Activated naive CD4-positive, alpha-beta T cell treated with Interleukin-2 at 50 U/mL for 16 hours (primary cell): ENCODE measurements at regions not wholly inside any gene's neighbourhood (a gene's known extent, or its start where the extent isn't known, plus 50 kb on each side); places are given as distances from the start of the nearest gene placed in this dataset.

Source experiments
- DNase-seq: peaks from one replicate; pipeline ENCODE4 v3.0.0-alpha.2; 2020

DNA sequence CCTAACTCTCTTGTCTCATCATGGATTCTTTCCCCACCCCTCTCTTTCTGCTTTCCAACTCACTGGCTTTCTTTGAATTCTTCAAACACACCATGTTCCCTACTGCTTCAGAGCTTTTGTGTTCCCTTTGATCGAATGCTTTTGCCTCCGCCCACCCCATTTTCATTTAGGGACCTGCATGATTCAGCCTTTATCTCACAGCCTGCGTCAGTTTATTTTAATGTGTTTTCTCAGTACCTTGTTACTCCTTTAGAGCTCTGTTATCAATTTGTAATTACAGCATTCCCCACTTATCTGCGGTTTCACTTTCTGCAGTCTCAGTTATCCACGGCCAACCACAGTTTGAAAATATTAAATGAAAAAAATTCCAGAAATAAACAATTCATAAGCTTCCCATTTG is 451.3 kb downstream of the METTL15 start:
- DNase-seq: no peak

DNA sequence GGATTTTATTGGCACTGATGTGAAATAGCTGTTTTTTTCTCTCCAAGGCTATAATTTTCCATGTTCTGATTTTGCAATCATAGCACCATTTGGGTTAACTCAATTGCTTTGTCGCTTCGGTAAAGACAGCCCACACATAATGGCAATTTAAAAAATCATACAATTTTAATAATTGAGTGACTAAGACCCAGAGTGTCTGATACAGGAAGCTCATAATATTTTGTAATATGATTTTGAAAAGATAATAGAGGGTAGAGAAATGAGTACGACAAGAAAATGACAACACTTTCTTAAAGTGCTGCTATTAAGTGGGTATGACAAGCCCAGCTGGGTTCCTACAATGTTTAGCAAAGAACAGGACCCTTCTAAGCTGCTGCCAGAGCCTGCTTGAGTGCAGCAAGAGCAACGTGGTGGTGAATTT is 439.1 kb downstream of the METTL15 start:
- no peak for DNase-seq

DNA sequence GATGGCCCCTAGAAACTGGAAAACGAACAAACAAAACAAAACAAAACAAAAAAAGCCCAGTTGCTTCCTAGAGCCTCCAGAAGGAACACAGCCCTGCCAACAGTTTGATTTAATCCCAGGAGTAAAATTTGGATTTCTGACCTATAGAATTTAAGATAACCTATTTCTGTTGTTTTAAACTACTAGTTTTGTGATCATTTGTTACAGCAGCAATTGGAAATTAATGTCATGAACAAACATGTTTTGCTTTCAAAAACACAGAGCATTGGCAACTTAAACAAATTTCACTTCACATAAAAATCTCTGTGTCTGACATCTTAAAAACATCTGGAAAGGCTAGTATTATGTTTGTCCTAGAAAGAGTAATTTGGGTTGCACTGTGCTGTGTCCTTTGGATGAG is 437.3 kb downstream of the METTL15 start:
- DNase-seq: no peak

DNA sequence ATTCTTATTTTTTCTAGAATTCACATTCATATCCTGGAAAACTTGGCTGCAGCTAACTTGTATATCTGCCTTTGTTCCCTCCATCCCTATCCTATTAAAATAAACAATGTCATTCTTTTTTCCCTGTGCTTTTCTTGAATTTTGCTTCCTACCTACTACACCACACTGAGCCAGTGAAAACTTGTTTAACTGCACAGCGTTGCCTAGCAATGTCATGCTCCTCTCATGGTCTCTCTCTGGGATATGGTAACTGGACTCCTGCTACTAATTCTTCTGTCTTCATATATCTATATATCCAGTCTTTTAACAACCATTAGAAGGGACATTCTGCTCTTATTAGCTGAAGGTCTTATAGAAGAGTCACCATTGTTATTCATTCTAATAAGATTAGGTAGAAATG is 434.4 kb downstream of the METTL15 start:
- no peak for DNase-seq

DNA sequence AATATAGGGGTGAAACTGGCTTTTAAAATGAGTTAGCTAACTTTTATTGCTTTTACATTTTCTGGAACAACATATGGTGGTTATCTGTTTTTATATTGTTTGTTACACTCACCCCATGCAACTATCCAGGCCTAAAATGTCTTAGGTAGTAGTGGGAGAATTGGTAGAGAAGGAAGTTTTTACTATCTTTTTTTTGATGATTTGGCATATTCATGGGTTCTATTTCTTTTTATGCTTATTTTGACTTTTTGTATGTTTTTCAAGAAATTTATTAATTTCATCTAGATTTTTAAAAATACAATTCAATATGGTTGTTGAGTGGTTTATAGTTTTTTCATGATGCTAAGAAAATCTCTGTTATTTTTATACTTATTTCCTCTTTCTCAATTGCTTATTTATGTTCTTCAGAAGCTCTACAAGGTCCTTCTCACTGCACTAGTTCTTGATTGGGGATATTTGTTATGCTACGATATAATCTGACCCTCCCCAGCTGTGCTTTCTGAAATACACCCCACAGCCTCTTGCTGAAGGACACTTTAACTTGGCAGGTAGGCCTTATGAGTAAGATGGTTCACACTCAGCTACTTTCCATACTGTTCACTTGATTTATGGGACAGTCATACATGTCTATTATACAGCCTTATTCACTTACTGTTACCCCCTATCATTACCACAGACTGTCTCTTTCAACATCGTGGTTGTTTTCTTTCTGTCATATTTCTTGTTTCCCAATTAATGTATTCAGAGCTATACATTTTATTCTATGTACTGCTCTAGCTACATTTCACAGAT is 431.2 kb downstream of the METTL15 start:
- DNase-seq: no peak

DNA sequence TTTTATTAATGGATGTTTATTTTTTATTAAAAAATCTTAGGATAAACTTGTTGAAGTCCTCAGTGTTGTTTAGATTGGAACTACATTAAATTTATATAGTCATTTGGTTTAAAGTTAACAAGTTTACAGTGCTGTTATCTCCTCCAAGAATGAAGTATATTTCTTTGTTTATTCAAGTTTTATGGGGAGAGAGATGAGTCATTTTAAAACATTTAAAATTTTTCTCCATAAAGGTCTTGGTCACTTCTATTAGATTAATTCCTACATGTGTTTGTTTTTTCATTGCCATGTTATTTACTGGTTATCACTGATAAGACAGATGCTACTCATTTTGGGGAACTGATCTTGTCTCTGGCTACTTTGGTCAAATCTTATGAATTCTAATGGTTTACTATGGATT is 429.6 kb downstream of the METTL15 start:
- no peak for DNase-seq

DNA sequence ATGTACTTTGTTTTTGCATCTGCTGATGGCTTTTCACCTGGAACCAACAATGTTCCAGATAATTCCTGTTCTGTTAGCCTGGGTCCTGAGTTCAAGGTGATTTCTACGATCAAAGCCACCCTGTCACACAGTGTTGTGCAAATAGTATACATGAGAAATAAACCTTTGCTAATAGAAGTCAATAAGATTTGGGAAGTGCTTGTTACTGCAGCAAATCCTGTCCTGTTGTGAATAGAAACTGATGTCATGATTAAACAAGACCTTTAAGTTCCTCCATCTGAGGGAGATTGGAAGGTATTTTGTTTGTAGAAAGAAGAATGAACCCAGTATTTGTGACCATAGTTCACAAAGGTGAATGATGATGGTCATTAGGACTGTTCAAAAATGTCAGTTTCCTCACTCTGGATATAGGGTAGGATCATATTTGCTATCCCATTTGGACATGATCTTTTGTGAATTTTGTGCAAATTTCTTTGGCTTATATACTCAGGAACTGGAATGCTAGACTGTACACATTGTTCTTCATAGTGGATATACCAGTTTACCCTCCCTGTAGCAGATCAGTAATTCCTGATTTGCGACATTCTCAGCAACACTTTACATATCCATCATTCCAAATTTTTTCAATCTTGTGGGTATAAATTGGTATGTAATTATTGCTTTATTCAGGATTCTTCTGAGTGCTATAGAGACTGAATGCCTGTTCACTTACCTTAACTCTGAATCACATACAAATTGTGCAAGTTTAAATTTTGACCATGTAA is 428.5 kb downstream of the METTL15 start:
- no peak for DNase-seq

DNA sequence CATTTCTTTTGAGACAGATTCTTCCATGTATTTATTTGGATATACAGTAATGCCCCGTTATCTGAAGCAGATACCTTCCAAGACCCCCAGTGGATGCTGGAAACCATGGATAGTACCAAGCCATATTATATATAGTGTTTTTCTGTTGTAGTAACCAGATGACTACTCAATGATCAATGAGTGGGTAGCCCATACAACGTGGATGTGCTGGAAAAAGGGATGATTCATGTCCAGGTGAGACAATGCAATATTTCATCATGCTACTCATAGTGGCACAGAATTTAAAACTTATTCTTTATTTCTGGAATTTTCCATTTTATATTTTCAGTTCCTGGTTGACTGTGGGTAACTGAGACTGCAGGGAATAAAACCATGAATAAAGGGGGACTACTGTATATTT is 427.5 kb downstream of the METTL15 start:
- no peak for DNase-seq

DNA sequence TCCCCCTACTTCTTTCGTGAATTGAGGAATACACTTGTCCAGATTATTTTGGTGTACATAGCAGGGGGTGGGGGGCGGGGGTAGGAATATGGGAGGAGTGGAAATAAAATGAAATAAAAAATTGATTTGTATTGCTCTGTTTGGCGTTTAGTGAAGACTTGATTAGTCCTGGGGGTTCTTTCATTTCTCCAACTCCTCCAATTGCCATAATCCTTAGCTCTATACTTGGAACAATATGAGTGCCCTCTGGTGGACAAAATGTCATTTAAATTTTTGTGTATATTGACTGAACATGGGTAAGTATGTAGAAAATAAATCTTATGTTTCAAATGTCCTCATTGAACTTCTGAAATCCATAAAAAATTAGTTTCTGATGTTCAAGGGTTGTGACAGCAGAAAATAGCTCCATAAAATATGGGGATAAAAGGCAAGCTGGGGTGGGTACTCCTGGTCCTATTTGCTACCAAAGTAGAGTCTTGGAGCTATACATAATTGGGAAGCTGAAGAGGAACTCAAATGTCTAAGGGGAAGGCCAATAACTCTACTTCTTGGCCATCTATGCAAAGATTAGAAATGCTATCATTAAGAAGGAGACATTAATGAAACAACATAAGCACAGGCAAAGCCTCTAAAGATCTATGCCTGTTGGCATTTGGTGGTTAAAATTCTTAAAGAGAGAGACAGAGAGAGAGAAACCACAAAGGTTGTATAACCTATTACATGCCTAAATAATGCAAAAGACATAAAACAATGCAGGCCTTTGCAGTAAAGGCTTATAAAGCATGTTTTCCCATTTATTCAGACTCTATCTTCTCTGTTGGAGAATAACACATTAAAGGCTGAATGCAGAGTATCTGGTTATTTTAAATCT is 421.6 kb downstream of the METTL15 start:
- DNase-seq: no peak

DNA sequence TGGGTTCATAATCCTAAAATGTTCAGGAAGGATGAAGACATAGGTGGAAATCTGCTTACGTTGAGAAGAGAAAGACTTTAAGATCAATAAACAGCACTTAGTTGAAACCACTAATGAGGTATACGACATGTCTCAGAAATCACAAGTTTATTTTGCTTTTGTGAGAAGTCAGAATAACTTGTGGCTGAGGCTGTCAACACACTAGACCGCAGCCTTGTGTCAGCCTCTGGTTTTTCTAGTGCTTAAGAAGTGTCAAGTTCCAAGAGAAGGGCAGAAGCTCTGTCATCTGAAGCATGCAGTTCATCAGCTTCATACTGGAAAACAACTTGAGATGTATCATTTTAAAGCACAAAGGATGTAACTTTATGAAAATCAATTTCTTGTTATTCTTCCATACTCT is 420.9 kb downstream of the METTL15 start:
- no peak for DNase-seq

DNA sequence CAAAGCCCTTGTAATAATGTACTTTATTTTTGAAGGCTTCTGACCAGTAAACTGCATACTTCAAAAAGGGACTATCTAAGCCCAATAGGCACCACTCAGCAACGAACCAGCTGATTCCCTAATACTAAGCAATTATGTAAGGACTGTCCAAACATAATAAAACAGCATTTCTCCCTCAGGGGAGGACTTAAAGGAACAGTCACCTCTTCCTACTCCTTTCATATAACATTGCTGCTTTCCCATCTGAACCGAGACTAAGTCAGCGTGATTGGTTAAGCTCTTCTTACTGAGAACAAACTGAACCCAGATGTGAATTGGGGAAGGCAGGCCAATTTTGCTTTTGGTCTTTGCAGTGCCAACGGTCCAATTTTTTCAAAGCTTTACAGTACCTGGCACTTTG is 420.0 kb downstream of the METTL15 start:
- no peak for DNase-seq

DNA sequence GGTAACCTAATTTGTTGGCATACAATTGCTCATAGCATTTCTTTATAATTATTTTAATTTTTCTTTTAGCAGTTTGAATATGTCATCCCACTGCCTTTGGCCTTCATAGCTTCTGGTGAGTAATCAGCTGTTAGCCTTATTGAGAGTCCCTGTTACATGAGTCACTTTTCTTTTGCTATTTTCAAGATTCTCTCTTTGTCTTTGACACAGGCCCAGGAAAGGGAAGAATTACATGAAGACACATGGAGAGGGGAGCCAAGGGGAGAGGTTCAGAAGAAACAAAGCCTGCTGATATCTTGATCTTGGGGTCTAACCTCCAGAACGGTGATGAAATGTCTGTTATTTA is 418.2 kb downstream of the METTL15 start:
- no peak for DNase-seq

DNA sequence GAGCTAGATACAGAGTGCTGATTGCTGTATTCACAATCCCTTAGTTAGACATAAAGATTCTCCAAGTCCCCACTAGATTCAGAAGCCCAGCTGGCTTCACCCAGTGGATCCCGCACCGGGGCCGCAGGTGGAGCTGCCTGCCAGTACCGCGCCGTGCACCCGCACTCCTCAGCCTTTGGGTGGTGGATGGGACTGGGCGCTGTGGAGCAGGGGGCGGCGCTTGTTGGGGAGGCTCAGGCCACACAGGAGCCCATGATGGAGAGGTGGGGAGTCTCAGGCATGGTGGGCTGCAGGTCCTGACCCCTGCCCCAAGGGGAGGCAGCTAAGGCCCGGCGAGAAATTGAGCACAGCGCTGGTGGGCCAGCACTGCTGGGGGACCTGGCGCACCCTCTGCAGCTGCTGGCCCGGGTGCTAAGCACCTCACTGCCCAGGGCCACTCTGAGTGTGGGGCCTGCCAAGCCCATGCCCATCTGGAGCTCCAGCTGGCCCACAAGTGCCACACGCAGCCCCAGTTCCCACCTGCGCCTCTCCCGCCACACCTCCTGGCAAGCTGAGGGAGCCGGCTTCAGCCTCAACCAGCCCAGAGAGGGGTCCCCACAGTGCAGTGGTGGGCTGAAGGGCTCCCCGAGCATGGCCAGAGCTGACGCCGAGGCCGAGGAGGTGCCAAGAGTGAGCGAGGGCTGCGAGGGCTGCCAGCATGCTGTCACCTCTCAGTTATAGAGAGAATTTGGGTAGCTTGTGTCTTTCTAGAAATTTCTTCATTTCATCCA is 417.6 kb downstream of the METTL15 start:
- no peak for DNase-seq

DNA sequence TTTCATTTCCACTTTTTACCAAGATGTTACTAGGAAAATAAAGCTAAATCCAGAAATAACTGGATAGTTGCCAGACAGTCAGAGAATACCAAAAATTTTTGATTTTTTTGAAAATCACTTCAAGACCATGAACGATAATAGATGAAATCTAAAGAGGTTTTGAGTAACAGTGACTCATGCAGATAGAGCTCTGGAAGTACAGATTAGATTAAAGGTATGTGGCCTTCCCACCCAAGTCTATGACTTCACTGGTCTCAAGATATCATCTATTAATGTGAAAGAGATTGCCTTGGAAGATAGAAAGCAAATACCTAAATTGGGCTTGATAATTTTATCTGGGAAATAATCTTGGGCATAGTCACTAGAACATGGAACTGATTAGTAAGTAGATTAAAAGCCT is 415.9 kb downstream of the METTL15 start:
- no peak for DNase-seq

DNA sequence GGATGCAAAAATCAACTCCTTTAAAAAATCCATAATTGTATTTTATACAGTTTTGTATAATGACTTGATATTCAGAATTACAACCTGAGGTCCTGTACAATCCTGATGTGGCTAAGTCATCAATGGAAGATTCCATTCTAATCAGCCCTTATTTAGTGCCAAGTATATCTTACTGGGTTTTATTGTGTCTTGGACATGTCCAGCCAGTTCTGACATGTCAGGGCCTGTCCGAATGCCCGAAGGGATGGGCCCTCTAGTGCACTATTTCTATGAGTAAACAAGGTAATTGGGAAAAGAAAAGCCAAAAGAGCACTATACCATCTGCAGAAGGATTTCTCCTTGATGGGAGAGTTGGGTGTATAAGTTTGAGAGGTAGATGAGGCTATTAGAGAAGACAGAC is 412.9 kb downstream of the METTL15 start:
- no peak for DNase-seq

DNA sequence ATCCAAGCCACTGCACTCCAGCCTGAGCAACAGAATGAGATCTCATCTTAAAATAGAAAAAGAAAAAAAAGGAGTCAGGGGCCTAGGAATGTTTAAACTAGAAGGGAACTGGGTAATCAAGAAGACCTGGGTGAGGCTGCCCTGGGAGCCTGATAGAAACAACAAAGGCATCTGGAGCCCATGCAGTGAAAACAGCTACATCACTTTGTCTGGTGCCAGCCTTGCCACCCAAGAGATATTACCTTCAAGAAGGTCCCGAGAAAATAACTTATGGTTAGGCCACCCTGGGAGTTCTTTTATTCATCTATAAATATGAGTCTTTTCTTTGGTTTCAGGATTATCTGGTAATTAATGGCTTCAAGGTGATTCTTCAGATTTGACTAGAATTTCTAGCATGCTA is 412.1 kb downstream of the METTL15 start:
- no peak for DNase-seq

DNA sequence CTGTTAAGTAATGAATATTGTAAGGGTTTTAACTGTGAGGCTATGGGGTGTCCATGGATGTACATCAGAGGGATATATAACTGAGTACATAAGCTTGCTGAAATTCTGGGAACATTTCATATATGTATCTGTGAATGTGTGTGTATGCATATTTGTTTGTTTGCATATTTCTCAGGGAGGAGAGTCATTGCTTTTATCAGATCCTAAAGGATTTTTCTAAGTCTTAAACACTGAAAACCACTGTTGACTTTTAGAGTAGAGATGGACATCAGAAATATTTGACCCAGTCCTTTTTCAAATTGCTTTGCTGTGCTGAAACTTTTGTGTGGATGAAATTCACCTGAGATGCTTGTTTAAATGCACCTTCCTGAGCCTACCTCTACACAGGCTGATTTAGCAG is 410.6 kb downstream of the METTL15 start:
- no peak for DNase-seq

DNA sequence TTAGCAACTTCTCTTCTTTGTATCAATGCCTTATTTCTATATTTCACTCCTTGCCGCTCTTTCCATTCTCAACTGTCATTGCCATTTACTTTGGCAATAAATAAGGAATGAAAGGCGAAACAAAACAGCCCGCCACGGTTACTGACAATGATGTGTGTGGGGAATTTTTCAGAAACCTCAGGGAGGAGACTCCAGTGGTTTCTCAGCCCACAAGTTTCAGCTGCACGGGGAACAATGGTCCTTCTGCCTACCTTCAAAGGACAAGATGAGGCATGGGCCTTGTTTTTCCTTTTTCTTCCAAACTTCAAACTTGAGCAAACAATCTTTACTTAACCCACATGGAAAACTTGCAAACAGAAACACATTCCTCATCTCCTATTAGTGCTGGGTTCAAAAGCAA is 409.4 kb downstream of the METTL15 start:
- DNase-seq: no peak

DNA sequence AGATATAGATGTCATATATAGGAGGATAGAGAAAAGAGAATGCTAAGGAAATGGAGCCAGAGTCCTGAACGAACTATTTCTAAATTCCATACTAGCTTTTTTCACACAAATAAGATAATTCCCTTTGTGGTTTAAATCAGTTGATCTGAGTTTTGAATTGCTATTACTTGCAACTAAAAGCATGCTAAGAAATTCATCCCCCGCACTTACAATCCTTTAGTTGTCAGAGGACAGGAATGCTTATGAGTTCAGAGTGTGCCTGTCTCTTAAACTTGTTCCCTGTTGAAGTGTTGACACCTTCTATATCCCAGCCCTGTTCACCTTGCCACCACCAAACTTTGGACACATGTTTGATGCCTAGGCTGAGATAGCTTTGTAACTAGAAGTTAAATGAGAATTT is 406.2 kb downstream of the METTL15 start:
- DNase-seq: no peak

DNA sequence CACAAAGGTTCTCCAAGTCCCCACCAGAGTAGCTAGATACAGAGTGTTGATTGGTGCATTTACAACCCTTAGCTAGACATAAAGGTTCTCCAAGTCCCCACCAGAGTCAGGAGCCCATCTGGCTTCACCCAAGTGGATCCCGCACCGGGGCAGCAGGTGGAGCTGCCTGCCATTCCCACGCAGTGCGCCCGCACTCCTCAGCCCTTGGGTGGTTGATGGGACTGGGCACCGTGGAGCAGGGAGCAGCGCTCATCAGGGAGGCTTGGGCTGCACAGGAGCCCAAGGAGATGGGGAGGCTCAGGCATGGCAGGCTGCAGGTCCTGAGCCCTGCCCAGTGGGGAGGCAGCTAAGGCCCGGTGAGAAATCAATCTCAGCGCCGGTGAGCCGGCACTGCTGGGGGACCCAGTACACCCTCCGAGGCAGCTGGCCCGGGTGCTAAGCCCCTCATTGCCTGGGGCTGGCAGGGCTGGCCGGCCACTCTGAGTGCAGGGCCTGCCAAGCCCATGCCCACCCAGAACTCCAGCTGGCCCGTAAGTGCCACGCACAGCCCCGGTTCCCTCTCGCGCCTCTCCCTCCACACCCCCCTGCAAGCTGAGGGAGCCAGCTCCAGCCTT is 404.1 kb downstream of the METTL15 start:
- DNase-seq: no peak

DNA sequence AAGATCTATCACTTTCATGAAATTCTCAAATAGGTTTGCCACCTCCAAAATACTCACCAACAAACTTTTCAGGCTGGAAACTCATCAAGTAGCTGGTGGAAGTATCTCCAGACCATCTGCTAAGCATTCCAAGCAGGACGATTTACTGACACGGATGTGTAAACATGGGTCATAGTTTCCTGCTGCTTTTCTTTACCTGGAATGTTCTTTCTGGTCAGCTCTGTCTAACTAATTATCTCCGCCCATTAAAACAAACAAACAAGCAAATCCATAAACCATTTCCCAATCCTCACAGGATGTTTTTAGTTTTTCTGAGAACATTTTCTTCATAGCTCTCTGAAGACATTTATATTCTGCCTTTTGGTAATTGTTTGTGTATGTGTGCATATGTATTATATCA is 397.0 kb downstream of the METTL15 start:
- DNase-seq: no peak

DNA sequence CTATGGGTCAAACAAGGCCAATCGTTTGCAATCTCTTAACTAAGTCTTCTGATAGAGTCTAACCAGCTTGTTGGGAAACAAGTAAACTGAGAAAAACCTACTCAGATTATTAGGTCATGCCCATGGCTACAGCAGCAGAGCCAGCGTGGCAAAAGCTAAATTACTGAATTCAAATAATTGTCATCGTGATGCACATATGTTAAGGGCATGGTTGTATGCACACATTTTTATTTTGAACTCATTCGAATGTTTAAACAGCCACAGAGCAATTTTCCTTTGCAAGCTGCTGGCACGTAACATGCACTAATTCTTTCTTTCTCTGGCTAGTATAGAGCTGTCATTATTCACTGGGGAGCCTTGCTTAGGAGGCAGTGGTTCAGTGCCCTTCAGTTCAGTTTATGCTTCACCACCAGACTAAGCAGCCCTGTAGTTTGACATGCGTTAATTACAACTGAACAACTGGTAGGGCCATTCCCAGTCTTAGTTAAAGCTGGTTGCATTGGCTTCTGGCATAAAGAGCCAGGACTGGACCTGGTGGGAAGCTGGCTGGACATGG is 396.4 kb downstream of the METTL15 start:
- no peak for DNase-seq
